HuH-7 (cell line): ENCODE measurements at regions not wholly inside any gene's neighbourhood (a gene's known extent, or its start where the extent isn't known, plus 50 kb on each side); places are given as distances from the start of the nearest gene placed in this dataset.

ENCODE experiments used
- DNase-seq: peaks from one replicate; pipeline ENCODE4 v3.0.0; 2011; ENCODE audit warnings: low spot score

GRCh38 chr16:65308506-65308905 lies 186.6 kb upstream of the CDH11 start:
- no peak for DNase-seq

- DNase-seq, result no peak
Measured at GRCh38 chr16:65307286-65307685, 185.4 kb upstream of the CDH11 start.

GRCh38 chr16:65306722-65307121 lies 184.9 kb upstream of the CDH11 start:
- DNase-seq, result no peak

- no peak for DNase-seq
Measured at GRCh38 chr16:65306300-65306699, 184.4 kb upstream of the CDH11 start.

- no peak for DNase-seq
Measured at GRCh38 chr16:65305266-65305959, 183.6 kb upstream of the CDH11 start.

GRCh38 chr16:65301029-65301428 lies 179.2 kb upstream of the CDH11 start:
- no peak for DNase-seq

- DNase-seq, result no peak
Measured at GRCh38 chr16:65297453-65297852, 175.6 kb upstream of the CDH11 start.

- no peak for DNase-seq
Measured at GRCh38 chr16:65295527-65295926, 173.7 kb upstream of the CDH11 start.

- DNase-seq, result no peak
Measured at GRCh38 chr16:65294708-65295107, 172.8 kb upstream of the CDH11 start.

GRCh38 chr16:65294165-65294564 lies 172.3 kb upstream of the CDH11 start:
- no peak for DNase-seq

GRCh38 chr16:65289022-65289421 lies 167.2 kb upstream of the CDH11 start:
- no peak for DNase-seq

GRCh38 chr16:65287307-65287706 lies 165.4 kb upstream of the CDH11 start:
- DNase-seq, result no peak

- no peak for DNase-seq
Measured at GRCh38 chr16:65285128-65286048, 163.5 kb upstream of the CDH11 start.

- DNase-seq, result no peak
Measured at GRCh38 chr16:65284626-65285025, 162.8 kb upstream of the CDH11 start.

- DNase-seq, result no peak
Measured at GRCh38 chr16:65283181-65283651, 161.4 kb upstream of the CDH11 start.

GRCh38 chr16:65281586-65281985 lies 159.7 kb upstream of the CDH11 start:
- no peak for DNase-seq

GRCh38 chr16:65280845-65281512 lies 159.1 kb upstream of the CDH11 start:
- DNase-seq, result no peak

GRCh38 chr16:65279576-65279975 lies 157.7 kb upstream of the CDH11 start:
- no peak for DNase-seq

- no peak for DNase-seq
Measured at GRCh38 chr16:65278874-65279273, 157.0 kb upstream of the CDH11 start.

- no peak for DNase-seq
Measured at GRCh38 chr16:65274566-65274965, 152.7 kb upstream of the CDH11 start.

- DNase-seq, result no peak
Measured at GRCh38 chr16:65272699-65273414, 151.0 kb upstream of the CDH11 start.

- DNase-seq, result no peak
Measured at GRCh38 chr16:65271996-65272395, 150.1 kb upstream of the CDH11 start.
